Fibroblast of mammary gland (primary cell): ENCODE measurements at regions not wholly inside any gene's neighbourhood (a gene's known extent, or its start where the extent isn't known, plus 50 kb on each side); places are given as distances from the start of the nearest gene placed in this dataset.

Experiments
- DNase-seq: peaks from one replicate; pipeline ENCODE4 v3.0.0-alpha.2; 2010; ENCODE audit warnings: low read depth
- H3K4me3 ChIP-seq: 2 replicates; pipeline ENCODE4 v1.5.1; 2011; ENCODE audit warnings: low read depth, mild to moderate bottlenecking, low read length, moderate library complexity; ENCODE audit not compliant: control insufficient read depth
- CTCF ChIP-seq: conservative IDR thresholded peaks from 2 replicates; pipeline ENCODE4 v1.5.1; 2011; ENCODE audit warnings: low read depth, low read length, inconsistent platforms; ENCODE audit not compliant: control insufficient read depth, insufficient read depth

- no peak for TF ChIP-seq CTCF
- no peak overlapping the region for H3K4me3 ChIP-seq
- DNase-seq = no peak
Measured at GRCh38 chr20:57053067-57053466, 213.4 kb downstream of the BMP7 start.

DNA sequence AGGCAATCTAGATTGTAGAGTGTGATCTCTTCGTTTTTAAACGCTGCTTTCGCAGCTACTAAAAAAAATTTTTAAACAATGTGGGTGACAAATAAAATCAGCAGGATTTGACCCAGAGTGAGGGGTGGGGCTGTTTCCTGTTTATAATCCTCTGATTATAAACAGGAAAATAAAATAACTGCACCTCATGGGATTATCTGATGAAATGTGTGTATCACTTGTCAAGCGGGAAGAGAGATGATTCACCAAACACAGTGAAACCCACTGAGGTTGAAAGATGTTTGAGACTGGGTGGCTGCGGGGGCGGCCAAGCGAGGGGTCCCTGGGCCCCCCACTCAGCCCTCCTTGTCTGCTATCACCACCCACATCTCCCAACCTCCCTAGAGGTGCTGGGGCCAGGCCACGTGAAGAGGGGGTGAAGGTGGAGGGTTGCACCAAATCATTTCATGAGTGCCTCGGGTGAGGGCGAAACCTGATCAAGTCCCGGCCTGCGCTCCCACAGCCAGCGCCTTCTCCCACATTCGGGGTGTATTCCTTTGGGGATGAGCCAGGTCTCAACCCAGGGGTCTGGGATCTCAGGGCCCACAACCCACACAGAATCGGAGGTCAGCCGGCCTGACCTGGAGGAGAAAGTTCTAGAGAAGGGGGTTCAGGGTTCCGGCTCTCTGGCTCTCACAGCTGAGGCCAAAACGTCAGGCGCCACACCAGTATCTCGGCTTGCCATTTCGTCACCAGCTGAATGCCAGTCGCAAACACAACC lies 212.5 kb downstream of the BMP7 start:
- no peak for DNase-seq
- H3K4me3 ChIP-seq = no peak overlapping the region
- no peak for TF ChIP-seq CTCF

- H3K4me3 ChIP-seq = no peak overlapping the region
- TF ChIP-seq CTCF = no peak
- DNase-seq = no peak
Measured at GRCh38 chr20:57055345-57055744, 211.1 kb downstream of the BMP7 start.

DNA sequence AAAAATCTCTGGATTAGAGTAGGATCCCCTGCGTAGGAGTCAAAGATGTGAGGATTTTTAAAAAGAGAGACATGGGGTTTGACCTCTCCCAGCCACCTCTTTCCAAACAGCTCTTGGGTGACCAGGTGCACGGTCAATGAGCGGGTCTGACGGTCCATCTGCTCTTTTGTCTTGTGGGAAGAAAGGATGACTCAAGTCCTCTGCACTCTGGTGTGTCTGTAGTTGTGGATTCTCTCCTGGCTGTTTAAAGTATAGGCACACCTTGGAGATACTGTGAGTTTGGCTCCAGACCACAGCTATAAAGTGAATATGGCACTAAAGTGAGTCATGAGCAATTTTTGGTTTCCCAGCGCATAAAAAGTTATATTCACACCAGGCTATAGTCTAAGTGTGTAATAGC lies 209.8 kb downstream of the BMP7 start:
- TF ChIP-seq CTCF = no peak
- no peak for DNase-seq
- no peak overlapping the region for H3K4me3 ChIP-seq

- no peak overlapping the region for H3K4me3 ChIP-seq
- TF ChIP-seq CTCF = no peak
- DNase-seq = no peak
Measured at GRCh38 chr20:57059055-57059596, 207.3 kb downstream of the BMP7 start.

DNA sequence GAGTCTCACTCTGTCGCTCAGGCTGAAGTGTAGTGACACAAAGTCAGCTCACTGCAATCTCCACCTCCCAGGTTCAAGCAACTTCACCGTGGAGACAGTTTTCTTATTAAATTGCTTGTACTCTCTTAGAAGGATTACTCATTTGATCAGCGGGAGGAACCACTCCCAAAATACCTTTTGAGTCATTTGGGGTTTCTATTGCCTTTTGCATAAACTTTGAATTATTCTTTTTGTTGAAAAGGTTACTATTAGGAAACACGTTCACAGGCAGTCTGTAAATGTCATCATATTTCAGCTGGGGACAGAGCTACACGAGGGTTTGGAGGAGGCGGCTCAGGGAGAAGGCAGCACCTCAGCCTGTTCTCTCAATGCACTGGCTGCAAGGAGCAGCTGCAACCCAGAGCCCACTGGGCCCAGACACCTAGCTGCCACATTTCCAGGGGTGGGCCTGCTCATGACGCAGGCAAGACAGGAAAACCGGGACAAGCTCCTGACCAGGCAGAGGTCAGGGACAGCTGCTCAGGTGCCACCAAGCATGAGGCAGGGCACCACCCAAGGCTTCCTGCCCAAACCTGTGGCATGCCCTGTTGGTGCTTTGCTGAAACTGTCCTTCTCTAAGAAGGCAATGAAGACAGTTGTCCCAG lies 205.9 kb downstream of the BMP7 start:
- no peak for DNase-seq

More for the DNA sequence above, 205.9 kb downstream of the BMP7 start:
- no peak overlapping the region for H3K4me3 ChIP-seq
- TF ChIP-seq CTCF = no peak
